ENCODE measurements at regions not wholly inside any gene's neighbourhood (a gene's known extent, or its start where the extent isn't known, plus 50 kb on each side); places are given as distances from the start of the nearest gene placed in this dataset.

- TF ChIP-seq POLR2A (IDR thresholded peaks at IDR 0.05; ENCODE audit: low read depth, low read length) = no peak
- no peak for TF ChIP-seq TAF1 (IDR thresholded peaks at IDR 0.05; ENCODE audit: borderline replicate concordance, low read depth, low read length)
- no peak for TF ChIP-seq POLR2AphosphoS5 (IDR thresholded peaks at IDR 0.05; ENCODE audit: low read depth, low read length)
Observed at GRCh38 chr20:51135926-51136715, 113.2 kb upstream of the KCNG1 start.
